ENCODE measurements at regions not wholly inside any gene's neighbourhood (a gene's known extent, or its start where the extent isn't known, plus 50 kb on each side); places are given as distances from the start of the nearest gene placed in this dataset.
"Not testable (repeated sequence)": the region's sequence is repeated elsewhere in the genome, so short reads cannot be mapped to it uniquely, and the experiment has no call there.

GRCh38 chr4:138611721-138612120, 369.6 kb upstream of the SLC7A11 start:
- DNase-seq (ENCODE audit: low spot score), result no peak

DNA sequence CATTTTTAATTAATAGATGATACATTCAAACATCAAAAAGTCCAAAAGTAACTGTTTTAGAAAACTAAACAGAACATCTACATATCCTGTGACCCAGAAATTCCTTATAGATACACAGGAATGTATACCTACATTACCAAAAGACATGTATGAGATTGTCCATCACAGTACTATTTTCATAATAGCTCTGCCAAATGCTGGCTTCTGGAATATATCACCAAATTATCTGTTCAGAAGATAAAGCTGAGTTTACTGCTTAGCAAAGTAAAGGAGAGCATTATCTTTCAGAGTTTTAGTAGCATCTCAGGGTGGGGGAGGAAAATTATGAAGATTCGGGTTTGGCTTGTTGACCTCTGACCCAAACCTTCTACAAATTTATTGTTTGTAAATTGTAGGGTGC, 368.9 kb upstream of the SLC7A11 start:
- DNase-seq (ENCODE audit: low spot score), result no peak

GRCh38 chr4:138609943-138610350, 367.8 kb upstream of the SLC7A11 start:
- DNase-seq (ENCODE audit: low spot score), result no peak

- DNase-seq (ENCODE audit: low spot score), result no peak
Measured at GRCh38 chr4:138604556-138604955, 362.4 kb upstream of the SLC7A11 start.

- no peak for DNase-seq (ENCODE audit: low spot score)
Measured at GRCh38 chr4:138602664-138603063, 360.5 kb upstream of the SLC7A11 start.

DNA sequence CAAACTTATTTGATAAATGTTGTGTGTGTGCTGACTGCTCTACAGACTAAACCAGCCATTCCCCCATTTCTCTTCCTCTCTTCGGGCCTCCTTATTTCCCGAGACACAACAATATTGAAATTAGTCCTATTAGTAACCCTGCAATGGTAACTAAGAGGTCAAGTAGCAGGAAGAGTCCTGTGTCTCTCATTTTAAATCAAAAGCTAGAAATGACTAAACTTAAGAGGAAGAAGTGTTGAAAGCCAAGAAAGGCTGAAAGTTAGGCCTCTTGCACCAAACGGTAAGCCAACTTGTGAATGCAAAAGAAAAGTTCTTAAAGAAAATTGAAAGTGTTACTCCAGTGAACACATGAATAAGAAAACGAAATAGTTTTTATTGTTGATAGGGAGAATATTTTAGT, 357.8 kb upstream of the SLC7A11 start:
- DNase-seq (ENCODE audit: low spot score), result no peak

- no peak for DNase-seq (ENCODE audit: low spot score)
Measured at GRCh38 chr4:138598226-138598625, 356.1 kb upstream of the SLC7A11 start.

- no peak for DNase-seq (ENCODE audit: low spot score)
Measured at GRCh38 chr4:138596896-138597295, 354.7 kb upstream of the SLC7A11 start.

GRCh38 chr4:138595731-138596460, 353.7 kb upstream of the SLC7A11 start:
- no peak for DNase-seq (ENCODE audit: low spot score)

DNA sequence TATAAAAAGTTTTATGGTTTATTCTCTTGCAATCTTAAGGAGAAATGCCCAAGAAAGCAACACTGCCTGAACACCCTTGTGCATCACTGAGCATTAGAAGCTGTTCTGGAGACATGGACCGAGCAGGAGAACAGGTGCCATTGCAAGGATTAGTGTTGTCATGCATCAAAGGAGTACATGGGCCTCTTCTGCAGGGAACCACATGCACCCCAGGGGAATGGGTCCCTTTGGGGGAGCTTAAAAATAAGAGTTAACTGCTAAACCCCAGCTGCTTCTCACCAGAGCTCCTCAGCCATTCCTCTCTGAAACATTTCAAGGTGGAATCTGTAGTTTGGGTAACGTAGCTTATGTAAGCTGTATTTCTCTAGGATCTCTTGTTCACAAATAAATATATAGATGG, 353.0 kb upstream of the SLC7A11 start:
- no peak for DNase-seq (ENCODE audit: low spot score)

- DNase-seq (ENCODE audit: low spot score), result no peak
Measured at GRCh38 chr4:138592796-138593195, 350.6 kb upstream of the SLC7A11 start.

- DNase-seq (ENCODE audit: low spot score), result no peak
Measured at GRCh38 chr4:138591808-138592207, 349.7 kb upstream of the SLC7A11 start.

DNA sequence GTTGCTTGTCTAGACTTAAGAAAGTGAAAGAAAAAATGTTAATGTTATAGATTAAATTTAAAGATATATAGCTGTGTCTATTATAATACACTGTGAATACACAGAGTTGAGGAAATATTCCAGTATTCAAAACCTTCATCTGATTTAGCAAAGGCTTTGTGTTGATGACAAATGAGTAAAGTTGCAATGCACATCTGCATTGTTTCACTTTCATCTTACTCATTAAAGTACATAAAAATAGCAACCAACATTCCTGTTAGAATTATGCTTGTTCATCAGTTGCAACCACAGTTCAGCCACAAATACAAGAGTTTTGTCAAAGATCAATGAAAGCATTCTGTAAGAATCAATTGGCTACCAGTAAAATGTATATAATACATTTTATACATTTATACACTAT, 346.4 kb upstream of the SLC7A11 start:
- no peak for DNase-seq (ENCODE audit: low spot score)

- no peak for DNase-seq (ENCODE audit: low spot score)
Measured at GRCh38 chr4:138579146-138579545, 337.0 kb upstream of the SLC7A11 start.

DNA sequence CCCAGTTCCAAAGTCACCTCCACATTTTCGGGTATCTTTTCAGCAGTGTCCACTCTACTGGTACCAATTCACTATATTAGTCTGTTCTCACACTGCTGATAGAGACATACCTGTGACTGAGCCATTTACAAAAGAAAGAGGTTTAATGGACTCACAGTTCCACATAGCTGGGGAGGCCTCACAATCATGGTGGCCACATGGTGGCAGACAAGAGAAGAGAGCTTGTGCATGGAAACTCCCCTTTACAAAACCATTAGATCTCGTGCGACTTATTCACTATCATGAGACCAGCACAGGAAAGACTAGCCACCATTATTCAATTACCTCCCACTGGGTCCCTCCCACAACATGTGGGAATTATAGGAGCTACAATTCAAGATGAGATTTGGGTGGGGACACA, 335.7 kb upstream of the SLC7A11 start:
- DNase-seq (ENCODE audit: low spot score), result not testable (repeated sequence)

GRCh38 chr4:138577145-138577544, 335.0 kb upstream of the SLC7A11 start:
- DNase-seq (ENCODE audit: low spot score), result no peak

DNA sequence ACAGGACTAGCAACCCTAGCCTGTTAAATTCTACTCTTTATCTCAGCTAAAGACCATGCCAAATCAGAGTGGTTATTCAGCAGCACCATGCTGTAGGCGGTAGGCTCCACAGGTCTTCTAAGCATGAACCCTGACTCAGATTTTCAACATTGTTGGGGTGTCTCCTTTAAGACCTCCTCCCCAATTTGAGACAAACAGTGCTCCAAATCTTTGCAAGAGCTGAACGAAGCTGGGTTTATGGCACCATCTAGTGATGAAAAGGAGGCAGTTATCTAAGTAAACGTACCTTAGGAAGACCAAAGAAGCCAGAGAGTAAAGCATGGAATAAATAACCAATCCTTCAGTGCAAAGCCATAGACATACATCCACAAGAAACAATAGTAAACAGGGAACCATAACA, 334.5 kb upstream of the SLC7A11 start:
- DNase-seq (ENCODE audit: low spot score), result no peak

GRCh38 chr4:138573246-138573645, 331.1 kb upstream of the SLC7A11 start:
- DNase-seq (ENCODE audit: low spot score), result no peak

DNA sequence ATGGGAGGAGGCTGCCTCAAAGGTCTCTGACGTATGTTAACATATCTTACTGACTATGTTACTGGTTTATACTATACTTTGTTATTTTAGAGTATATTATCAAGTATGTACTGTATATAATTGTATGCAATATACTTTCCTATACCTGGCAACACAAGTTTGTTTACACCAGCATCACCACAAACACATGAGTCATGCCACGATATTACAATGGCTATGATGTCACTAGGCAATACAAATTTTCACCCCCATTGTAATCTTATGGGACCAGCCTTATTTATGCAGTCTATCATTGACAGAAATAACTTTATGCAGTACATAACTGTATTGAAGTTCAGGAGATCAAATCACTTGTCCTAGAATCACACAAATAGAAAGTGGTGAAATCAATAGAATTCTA, 329.9 kb upstream of the SLC7A11 start:
- DNase-seq (ENCODE audit: low spot score), result no peak

- no peak for DNase-seq (ENCODE audit: low spot score)
Measured at GRCh38 chr4:138567696-138568095, 325.5 kb upstream of the SLC7A11 start.

DNA sequence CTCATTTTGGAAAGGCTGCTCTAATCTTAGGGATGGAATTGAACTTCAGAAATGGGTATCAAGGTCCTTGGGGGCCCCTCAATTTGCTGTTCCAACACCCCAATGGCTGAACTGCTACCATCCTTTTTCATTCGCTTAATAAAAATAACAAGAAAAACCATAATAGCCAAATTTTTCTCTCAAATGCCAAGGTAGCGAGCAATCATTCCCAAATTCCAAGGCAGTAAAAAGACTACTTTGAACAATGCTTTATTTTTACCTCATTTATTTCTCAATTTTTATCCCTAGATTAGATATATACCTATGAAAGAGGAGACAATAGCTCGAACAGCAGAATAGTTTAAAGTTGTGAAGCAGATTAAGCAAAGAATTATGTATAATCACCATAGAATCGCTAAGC, 323.4 kb upstream of the SLC7A11 start:
- no peak for DNase-seq (ENCODE audit: low spot score)

GRCh38 chr4:138562544-138562991, 320.4 kb upstream of the SLC7A11 start:
- no peak for DNase-seq (ENCODE audit: low spot score)

DNA sequence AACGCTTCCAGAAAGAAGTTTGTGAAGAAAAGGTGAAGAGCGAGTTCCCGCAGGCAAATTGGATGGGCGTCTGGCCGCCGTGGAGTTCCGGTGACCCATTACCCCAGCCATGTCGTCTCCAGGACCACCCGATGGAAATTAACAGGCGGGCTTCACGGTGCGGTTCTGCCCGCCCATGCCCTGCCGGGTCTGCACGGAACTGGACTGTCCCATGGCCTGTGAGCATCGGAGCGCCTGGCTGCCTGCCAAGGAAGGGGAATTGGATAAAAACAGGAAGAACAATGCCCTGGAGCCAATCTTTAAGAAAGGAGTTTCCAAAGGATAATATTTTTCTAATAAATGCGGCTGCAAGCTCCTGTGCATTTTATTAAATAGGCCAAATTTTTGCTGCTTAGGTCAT, 319.8 kb upstream of the SLC7A11 start:
- DNase-seq (ENCODE audit: low spot score), result no peak

DNA sequence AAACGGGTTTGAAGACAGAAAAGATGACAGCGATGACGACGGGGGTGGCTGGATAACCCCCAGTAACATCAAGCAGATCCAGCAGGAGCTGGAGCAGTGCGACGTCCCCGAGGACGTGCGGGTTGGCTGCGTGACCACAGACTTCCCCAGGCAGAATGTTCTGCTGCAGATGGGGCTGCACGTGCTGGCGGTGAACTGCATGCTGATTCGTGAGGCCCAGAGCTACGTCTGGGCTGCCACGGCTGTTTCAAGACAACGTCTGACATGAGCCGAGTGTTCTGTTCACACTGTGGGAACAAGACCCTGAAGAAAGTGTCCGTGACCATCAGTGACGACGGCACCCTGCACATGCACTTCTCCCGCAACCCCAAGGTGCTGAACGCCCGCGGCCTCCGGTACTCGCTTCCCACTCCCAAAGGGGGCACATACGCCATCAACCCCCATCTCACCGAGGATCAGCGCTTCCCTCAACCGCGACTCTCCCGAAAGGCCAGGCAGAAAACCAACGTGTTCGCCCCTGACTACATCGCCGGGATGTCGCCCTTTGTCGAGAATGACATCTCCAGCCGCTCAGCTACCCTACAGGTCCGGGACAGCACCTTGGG, 319.2 kb upstream of the SLC7A11 start:
- no peak for DNase-seq (ENCODE audit: low spot score)

All from CD4-positive, alpha-beta T cell treated with Interleukin-6 at 100 ng/mL for 8 hours (primary cell).